ENCODE measurements at regions not wholly inside any gene's neighbourhood (a gene's known extent, or its start where the extent isn't known, plus 50 kb on each side); places are given as distances from the start of the nearest gene placed in this dataset.

DNA sequence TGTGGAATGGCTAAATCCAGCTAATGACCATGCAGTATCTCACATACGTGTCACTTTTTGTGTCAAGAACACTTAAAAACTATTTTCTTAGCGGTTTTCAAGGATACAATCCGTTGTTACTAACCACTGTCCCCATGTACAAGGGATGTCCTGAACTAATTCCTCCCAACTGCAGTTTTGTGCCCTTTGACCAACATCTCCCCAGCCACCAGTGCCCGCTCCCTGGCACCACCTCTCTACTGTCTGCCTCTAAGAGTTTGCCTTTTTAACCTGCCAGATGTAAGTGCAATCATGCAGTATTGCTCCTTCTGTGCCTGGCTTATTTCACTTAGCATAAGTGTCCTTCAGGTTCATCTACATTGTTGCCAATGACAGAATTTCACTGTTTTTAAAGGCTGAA, 315.7 kb downstream of the TMEM121 start:
- TF ChIP-seq, protein P1, sequence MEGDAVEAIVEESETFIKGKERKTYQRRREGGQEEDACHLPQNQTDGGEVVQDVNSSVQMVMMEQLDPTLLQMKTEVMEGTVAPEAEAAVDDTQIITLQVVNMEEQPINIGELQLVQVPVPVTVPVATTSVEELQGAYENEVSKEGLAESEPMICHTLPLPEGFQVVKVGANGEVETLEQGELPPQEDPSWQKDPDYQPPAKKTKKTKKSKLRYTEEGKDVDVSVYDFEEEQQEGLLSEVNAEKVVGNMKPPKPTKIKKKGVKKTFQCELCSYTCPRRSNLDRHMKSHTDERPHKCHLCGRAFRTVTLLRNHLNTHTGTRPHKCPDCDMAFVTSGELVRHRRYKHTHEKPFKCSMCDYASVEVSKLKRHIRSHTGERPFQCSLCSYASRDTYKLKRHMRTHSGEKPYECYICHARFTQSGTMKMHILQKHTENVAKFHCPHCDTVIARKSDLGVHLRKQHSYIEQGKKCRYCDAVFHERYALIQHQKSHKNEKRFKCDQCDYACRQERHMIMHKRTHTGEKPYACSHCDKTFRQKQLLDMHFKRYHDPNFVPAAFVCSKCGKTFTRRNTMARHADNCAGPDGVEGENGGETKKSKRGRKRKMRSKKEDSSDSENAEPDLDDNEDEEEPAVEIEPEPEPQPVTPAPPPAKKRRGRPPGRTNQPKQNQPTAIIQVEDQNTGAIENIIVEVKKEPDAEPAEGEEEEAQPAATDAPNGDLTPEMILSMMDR (IDR thresholded peaks at IDR 0.05): no peak
- TF ChIP-seq EP300 (IDR thresholded peaks at IDR 0.05; ENCODE audit: low read depth) (no peak), POLR2A (IDR thresholded peaks at IDR 0.05) (no peak)
